ENCODE measurements at regions not wholly inside any gene's neighbourhood (a gene's known extent, or its start where the extent isn't known, plus 50 kb on each side); places are given as distances from the start of the nearest gene placed in this dataset.

DNA sequence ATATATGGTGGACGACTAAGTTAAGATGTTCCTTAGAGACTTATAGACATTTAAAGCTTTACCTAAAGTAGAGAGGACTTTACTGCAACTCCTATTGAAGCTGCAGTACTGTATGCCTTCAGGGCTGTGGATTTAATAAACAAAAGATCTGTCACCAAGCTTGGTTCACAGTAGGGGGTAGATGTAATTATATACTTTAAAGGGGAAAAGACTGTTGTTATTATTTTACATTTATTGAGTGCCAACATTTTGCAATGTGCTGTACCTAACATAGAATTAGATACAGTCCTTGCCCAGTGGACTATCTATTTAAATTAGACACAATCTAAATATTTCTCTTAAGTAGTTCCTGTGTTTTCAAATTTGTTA lies 67.2 kb downstream of the SLIT2 start:
- no peak overlapping the region for H3K4me3 ChIP-seq (ENCODE audit: low read depth, low read length)
- TF ChIP-seq, protein P1, sequence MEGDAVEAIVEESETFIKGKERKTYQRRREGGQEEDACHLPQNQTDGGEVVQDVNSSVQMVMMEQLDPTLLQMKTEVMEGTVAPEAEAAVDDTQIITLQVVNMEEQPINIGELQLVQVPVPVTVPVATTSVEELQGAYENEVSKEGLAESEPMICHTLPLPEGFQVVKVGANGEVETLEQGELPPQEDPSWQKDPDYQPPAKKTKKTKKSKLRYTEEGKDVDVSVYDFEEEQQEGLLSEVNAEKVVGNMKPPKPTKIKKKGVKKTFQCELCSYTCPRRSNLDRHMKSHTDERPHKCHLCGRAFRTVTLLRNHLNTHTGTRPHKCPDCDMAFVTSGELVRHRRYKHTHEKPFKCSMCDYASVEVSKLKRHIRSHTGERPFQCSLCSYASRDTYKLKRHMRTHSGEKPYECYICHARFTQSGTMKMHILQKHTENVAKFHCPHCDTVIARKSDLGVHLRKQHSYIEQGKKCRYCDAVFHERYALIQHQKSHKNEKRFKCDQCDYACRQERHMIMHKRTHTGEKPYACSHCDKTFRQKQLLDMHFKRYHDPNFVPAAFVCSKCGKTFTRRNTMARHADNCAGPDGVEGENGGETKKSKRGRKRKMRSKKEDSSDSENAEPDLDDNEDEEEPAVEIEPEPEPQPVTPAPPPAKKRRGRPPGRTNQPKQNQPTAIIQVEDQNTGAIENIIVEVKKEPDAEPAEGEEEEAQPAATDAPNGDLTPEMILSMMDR (IDR thresholded peaks at IDR 0.05; ENCODE audit: low read depth, low read length, missing control alignments) = no peak
- no peak for DNase-seq (ENCODE audit: low read depth)

DNA sequence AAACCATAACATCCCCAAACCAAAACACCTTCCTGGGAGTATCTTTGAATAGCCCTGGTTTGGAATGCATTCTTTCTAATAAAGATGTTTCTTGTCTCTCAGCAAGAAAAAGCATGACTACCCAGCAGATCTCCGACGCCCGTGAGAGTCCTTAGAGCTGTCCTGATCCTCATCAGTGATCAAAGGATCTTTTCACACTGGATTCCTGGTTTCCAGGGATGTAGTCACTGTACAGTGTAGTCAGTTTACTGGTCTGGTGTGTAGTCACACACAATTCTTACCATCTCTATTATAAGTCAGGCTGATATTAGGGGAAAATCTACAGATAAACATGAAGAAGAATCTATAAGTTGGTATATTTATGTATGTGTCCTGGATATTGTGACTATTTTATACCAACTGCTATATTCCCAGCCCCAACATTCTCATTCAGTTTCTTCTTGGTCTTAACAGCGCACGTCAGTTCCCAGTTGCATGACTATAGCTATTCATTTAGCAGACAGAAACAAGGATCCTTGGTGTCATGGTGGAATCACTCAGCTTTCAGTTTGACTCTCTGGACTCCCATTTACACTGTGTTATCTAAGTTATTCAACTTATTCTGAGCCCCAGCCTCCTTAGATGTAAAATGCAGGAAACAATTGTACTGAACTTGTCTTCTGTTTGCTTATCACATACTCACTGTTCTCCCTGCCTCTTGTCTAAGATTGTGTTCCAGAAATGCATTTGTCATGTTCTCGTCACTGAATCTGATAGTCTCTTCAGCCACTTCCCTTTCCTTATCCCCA lies 68.3 kb downstream of the SLIT2 start:
- TF ChIP-seq, protein P1 (IDR thresholded peaks at IDR 0.05; ENCODE audit: low read depth, low read length, missing control alignments) = no peak
- no peak for DNase-seq (ENCODE audit: low read depth)
- H3K4me3 ChIP-seq (ENCODE audit: low read depth, low read length) = no peak overlapping the region

DNA sequence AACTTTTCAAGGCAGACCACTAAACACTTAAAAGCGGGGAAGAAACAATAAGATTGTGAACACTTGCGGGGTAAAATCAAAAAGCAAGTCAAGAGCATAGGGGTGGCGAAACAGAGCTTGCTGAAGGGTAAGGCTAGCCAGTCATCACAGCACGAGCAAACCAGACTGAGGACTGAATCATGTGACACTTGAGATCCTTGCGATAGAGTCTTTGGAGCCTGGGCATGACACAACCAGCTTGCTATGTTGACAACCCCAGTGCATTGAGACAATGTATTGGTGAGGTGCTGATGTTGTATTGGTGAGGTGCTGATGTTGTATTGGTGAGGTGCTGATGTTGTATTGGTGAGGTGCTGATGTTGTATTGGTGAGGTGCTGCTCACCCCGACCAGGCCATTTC lies 72.3 kb downstream of the SLIT2 start:
- TF ChIP-seq, protein P1 (IDR thresholded peaks at IDR 0.05; ENCODE audit: low read depth, low read length, missing control alignments) = no peak
- no peak for DNase-seq (ENCODE audit: low read depth)
- H3K4me3 ChIP-seq (ENCODE audit: low read depth, low read length) = no peak overlapping the region

DNA sequence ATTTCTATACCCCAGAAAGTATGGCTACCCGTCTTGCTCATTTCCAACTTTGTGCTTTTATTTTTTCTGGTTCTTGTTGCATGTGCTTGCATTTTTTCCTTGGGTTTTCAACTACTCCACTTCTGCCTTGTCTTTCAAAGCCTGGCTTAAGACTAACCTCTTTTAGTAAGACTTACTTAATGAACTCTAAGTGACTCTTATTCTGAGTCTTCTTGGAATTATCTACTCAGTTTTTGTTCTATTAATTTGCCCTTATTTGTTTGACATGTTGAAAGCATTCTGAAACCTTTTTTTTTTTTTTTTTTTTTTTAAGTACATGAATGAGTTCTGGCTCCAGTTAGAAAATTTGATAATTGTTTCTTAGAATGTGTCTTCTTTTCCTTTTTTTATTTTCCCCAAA lies 74.8 kb downstream of the SLIT2 start:
- TF ChIP-seq, protein P1 (IDR thresholded peaks at IDR 0.05; ENCODE audit: low read depth, low read length, missing control alignments) = no peak
- DNase-seq (ENCODE audit: low read depth) = no peak

DNA sequence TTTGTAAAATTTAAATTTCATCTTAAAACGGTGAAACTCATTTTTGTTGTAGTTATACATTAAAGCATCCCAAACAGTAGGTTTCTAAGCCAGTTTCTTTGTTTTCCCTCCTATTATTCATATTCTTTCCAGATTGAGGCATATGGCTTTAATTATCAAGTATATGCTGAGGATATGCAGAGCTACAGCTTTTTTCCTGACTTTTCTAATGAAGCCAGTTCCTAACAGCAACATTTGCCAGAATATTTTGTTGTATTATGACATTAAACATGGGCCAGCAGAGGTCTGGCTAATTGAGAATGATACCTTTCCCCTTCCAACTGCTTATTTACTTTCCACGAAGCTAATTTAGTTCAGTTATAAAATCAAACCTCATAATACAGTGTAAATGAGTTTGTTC lies 75.3 kb downstream of the SLIT2 start:
- H3K4me3 ChIP-seq (ENCODE audit: low read depth, low read length) = no peak overlapping the region
- TF ChIP-seq, protein P1 (IDR thresholded peaks at IDR 0.05; ENCODE audit: low read depth, low read length, missing control alignments) = no peak
- no peak for DNase-seq (ENCODE audit: low read depth)

More for the DNA sequence above, 74.8 kb downstream of the SLIT2 start:
- H3K4me3 ChIP-seq (ENCODE audit: low read depth, low read length) = no peak overlapping the region

DNA sequence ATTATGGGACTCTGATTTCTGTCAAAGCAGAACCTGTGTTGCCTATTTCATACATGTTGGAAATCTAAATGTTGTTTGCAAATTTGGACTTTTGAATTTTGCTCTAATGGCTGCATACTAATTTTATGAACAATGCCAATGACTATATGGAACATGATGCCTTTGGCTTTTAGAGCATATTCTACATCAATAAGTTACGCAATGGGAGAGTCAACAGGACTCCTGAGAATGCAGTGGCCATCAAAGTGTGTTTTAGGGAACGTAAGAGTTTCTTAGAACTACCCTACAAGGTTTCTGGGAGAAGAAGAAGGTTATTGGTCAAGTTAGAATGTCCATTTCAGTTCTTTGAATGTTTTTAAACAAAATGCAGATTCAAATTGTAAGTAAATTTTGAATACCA lies 76.1 kb downstream of the SLIT2 start:
- TF ChIP-seq, protein P1 (IDR thresholded peaks at IDR 0.05; ENCODE audit: low read depth, low read length, missing control alignments) = no peak
- no peak overlapping the region for H3K4me3 ChIP-seq (ENCODE audit: low read depth, low read length)
- no peak for DNase-seq (ENCODE audit: low read depth)

DNA sequence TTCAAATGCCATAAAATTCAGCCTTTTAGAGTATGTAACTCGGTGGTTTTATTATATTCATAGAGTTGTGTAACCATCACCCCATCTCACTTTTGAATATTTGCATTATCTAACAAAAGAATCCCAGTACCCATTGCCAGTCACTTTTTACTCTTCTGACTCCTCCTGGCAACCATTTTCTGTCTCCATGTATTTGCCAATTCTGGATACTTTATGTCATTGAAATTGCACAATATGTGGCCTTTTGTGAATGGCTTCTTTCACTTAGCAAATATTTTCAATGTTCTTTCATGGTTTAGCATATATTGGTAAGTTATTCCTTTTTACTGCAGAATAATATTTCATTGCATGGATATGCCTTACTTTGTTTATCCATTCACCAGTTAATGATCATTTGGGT lies 79.9 kb downstream of the SLIT2 start:
- H3K4me3 ChIP-seq (ENCODE audit: low read depth, low read length) = no peak overlapping the region
- TF ChIP-seq, protein P1 (IDR thresholded peaks at IDR 0.05; ENCODE audit: low read depth, low read length, missing control alignments) = no peak
- DNase-seq (ENCODE audit: low read depth) = no peak

All from GM12864 (cell line).